H1 (cell line): ENCODE measurements at regions not wholly inside any gene's neighbourhood (a gene's known extent, or its start where the extent isn't known, plus 50 kb on each side); places are given as distances from the start of the nearest gene placed in this dataset.
"Not testable (repeated sequence)": the region's sequence is repeated elsewhere in the genome, so short reads cannot be mapped to it uniquely, and the experiment has no call there.

ENCODE experiments used
- CTCF ChIA-PET: fragments of 300-600 bp; sonication (Branson Sonifier 250); formaldehyde crosslinking; loops from one replicate; lab custom pipeline; 2021; ENCODE audit not compliant: partially characterized antibody; lab: Charles Lee
- POLR2A ChIA-PET: fragments of 300-600 bp; sonication (Branson Sonifier 250); formaldehyde crosslinking; loops from one replicate; lab custom pipeline; 2021; ENCODE audit warnings: inconsistent platforms; ENCODE audit not compliant: partially characterized antibody; lab: Charles Lee
- DNase-seq, 2 experiments: peaks; one replicate each; pipeline versions ENCODE4 v3.0.0 to v3.0.0-alpha.2; 2010 to 2022; ENCODE audit warnings: low spot score in 2 of 2, low read depth in 1 of 2, mixed read lengths in 1 of 2
- FAIRE-seq: peaks from 2 replicates; lab custom pipeline; 2011; peaks lifted over from hg19 to GRCh38; lab: Jason Lieb, UNC
- H2AFZ ChIP-seq: 2 replicates; pipeline ENCODE4 v1.8.1; 2012; ENCODE audit warnings: low read length, inconsistent platforms
- H2AK5ac ChIP-seq: 2 replicates; pipeline ENCODE4 v1.6.1; 2013; ENCODE audit warnings: low read depth, low read length
- H2BK120ac ChIP-seq: replicated peaks from 2 replicates; pipeline ENCODE3; 2013; ENCODE audit warnings: low read depth, low read length, inconsistent platforms
- H2BK12ac ChIP-seq: 2 replicates; pipeline ENCODE4 v1.6.1; 2013; ENCODE audit warnings: low read depth, low read length
- H2BK15ac ChIP-seq: 2 replicates; pipeline ENCODE4 v1.6.1; 2013; ENCODE audit warnings: low read length
- H2BK20ac ChIP-seq: 2 replicates; pipeline ENCODE4 v1.6.1; 2013; ENCODE audit warnings: low read length
- H2BK5ac ChIP-seq: 2 replicates; pipeline ENCODE4 v1.6.1; 2013; ENCODE audit warnings: low read depth, low read length
- H3K14ac ChIP-seq: 2 replicates; pipeline ENCODE4 v1.6.1; 2013; ENCODE audit warnings: inconsistent platforms; ENCODE audit not compliant: insufficient read length
- H3K18ac ChIP-seq: 2 replicates; pipeline ENCODE4 v1.6.1; 2013; ENCODE audit warnings: low read length; ENCODE audit errors: extremely low read depth
- H3K23ac ChIP-seq: 2 replicates; pipeline ENCODE4 v1.6.1; 2013; ENCODE audit warnings: inconsistent platforms; ENCODE audit not compliant: insufficient read length
- H3K23me2 ChIP-seq: 2 replicates; pipeline ENCODE4 v1.6.1; 2013; ENCODE audit warnings: low read depth, low read length
- H3K27ac ChIP-seq: 2 replicates; pipeline ENCODE4 v1.6.1; 2011; ENCODE audit warnings: low read depth, low read length, inconsistent platforms
- H3K27me3 ChIP-seq, 4 experiments: replicated peaks in 1 of 4; 1 replicate in 1 of 4; 2 replicates in 3 of 4; pipeline versions ENCODE4 v1.6.1 to v1.8.1; 2011 to 2013; ENCODE audit warnings: low read length in 3 of 4, mild to moderate bottlenecking in 3 of 4, inconsistent platforms in 2 of 4, mixed read lengths in 2 of 4, moderate library complexity in 1 of 4; ENCODE audit not compliant: control insufficient read depth in 3 of 4, insufficient read depth in 3 of 4; ENCODE audit errors: extremely low read depth in 1 of 4
- H3K36me3 ChIP-seq, 4 experiments: 2 replicates each; pipeline versions ENCODE4 v1.6.1 to v1.8.1; 2011 to 2013; ENCODE audit warnings: mild to moderate bottlenecking in 4 of 4, low read length in 3 of 4, moderate library complexity in 2 of 4, control low read depth in 1 of 4, inconsistent platforms in 1 of 4; ENCODE audit not compliant: insufficient read depth in 4 of 4, control insufficient read depth in 2 of 4
- H3K4ac ChIP-seq: replicated peaks from 2 replicates; pipeline ENCODE3; 2013; ENCODE audit warnings: low read length, low read depth, mixed read lengths, inconsistent platforms; ENCODE audit not compliant: insufficient read length
- H3K4me1 ChIP-seq, 4 experiments: replicated peaks in 1 of 4; 1 replicate in 1 of 4; 2 replicates in 3 of 4; pipeline versions ENCODE4 v1.6.1 to v1.8.1; 2011 to 2013; ENCODE audit warnings: low read length in 3 of 4, inconsistent platforms in 2 of 4, mixed read lengths in 1 of 4; ENCODE audit not compliant: insufficient read depth in 4 of 4, control insufficient read depth in 3 of 4
- H3K4me2 ChIP-seq, 2 experiments: 2 replicates each; pipeline versions ENCODE4 v1.6.1 to v1.8.1; 2011 to 2013; ENCODE audit warnings: low read depth in 2 of 2, low read length in 2 of 2, control low read depth in 1 of 2, inconsistent platforms in 1 of 2, mild to moderate bottlenecking in 1 of 2; ENCODE audit not compliant: insufficient read depth in 1 of 2
- H3K4me3 ChIP-seq, 4 experiments: fragments of 200-600, 300-600 bp in 1 of 4; sonication (generic), shearing (Covaris generic), sonication (Bioruptor Twin) in 1 of 4; 2 replicates each; pipeline versions ENCODE4 v1.5.1 to v1.8.1; 2011 to 2016; ENCODE audit warnings: low read length in 4 of 4, low read depth in 3 of 4, control low read depth in 2 of 4, inconsistent platforms in 2 of 4, mild to moderate bottlenecking in 2 of 4, mixed read lengths in 1 of 4, moderate library complexity in 1 of 4; ENCODE audit not compliant: insufficient read depth in 2 of 4; ENCODE audit errors: extremely low read depth in 1 of 4
- H3K56ac ChIP-seq: replicated peaks from 2 replicates; pipeline ENCODE3; 2013; ENCODE audit warnings: low read depth, mild to moderate bottlenecking, mixed read lengths, low read length, inconsistent platforms; ENCODE audit not compliant: insufficient read length
- H3K79me1 ChIP-seq: 2 replicates; pipeline ENCODE4 v1.6.1; 2013; ENCODE audit warnings: low read depth, low read length, control low read depth
- H3K79me2 ChIP-seq, 2 experiments: 2 replicates each; pipeline versions ENCODE4 v1.6.1 to v1.8.1; 2012 to 2013; ENCODE audit warnings: low read length in 2 of 2, mild to moderate bottlenecking in 2 of 2, inconsistent platforms in 1 of 2; ENCODE audit not compliant: insufficient read depth in 2 of 2, control insufficient read depth in 1 of 2
- H3K9ac ChIP-seq, 4 experiments: replicated peaks in 1 of 4; 1 replicate in 1 of 4; 2 replicates in 3 of 4; pipeline versions ENCODE4 v1.6.1 to v1.8.1; 2011 to 2013; ENCODE audit warnings: low read depth in 3 of 4, low read length in 3 of 4, control low read depth in 2 of 4, mild to moderate bottlenecking in 2 of 4, moderate library complexity in 2 of 4, inconsistent platforms in 1 of 4; ENCODE audit errors: extremely low read depth in 1 of 4
- H3K9me3 ChIP-seq, 2 experiments: 2 replicates each; pipeline versions ENCODE4 v1.6.1 to v1.8.1; 2012 to 2013; ENCODE audit warnings: mild to moderate bottlenecking in 2 of 2, moderate library complexity in 2 of 2, control low read depth in 1 of 2, inconsistent platforms in 1 of 2, low read depth in 1 of 2, low read length in 1 of 2, mixed read lengths in 1 of 2; ENCODE audit not compliant: insufficient read depth in 2 of 2
- H4K20me1 ChIP-seq, 2 experiments: replicated peaks in 1 of 2; 2 replicates each; pipeline versions ENCODE3 to v1.8.1; 2011 to 2013; ENCODE audit warnings: inconsistent platforms in 2 of 2, low read length in 2 of 2, mild to moderate bottlenecking in 1 of 2; ENCODE audit not compliant: insufficient read depth in 2 of 2, control insufficient read depth in 1 of 2
- H4K5ac ChIP-seq: 2 replicates; pipeline ENCODE4 v1.6.1; 2013; ENCODE audit warnings: low read length, low read depth, mixed read lengths, inconsistent platforms; ENCODE audit not compliant: insufficient read length
- H4K8ac ChIP-seq: 2 replicates; pipeline ENCODE4 v1.8.0; 2013; ENCODE audit warnings: mild to moderate bottlenecking, moderate library complexity, low read length, inconsistent platforms; ENCODE audit not compliant: insufficient read depth; ENCODE audit errors: extremely low read depth
- H4K91ac ChIP-seq: replicated peaks from 2 replicates; pipeline ENCODE3; 2013; ENCODE audit warnings: low read length, mixed read lengths, inconsistent platforms; ENCODE audit not compliant: insufficient read length
- RBBP5 ChIP-seq: IDR thresholded peaks from 2 replicates; pipeline ENCODE4 v1.7.1; 2012; ENCODE audit warnings: low read depth, mild to moderate bottlenecking, inconsistent platforms, low read length, moderate library complexity, borderline replicate concordance
- SP1 ChIP-seq: IDR thresholded peaks from 2 replicates; pipeline ENCODE4 v1.6.1; 2011; ENCODE audit warnings: low read depth, low read length
- WGBS, 2 experiments: shearing (Covaris generic) in 1 of 2; methylation state at CpG; one replicate each; pipeline versions ENCODE4 v1.1.6 to v1.1.7; 2013 to 2015; ENCODE audit warnings: low lambda C conversion rate in 2 of 2, mixed read lengths in 2 of 2, inconsistent platforms in 1 of 2, low coverage in 1 of 2, missing lambda C conversion rate in 1 of 2; ENCODE audit not compliant: insufficient replicate concordance in 2 of 2, insufficient coverage in 1 of 2, insufficient read length in 1 of 2; ENCODE audit errors: extremely low coverage in 1 of 2, missing lambda C conversion rate in 1 of 2; 5-methylcytosine and 5-hydroxymethylcytosine counted together

GRCh38 chrX:106493210-106493816 lies 118.5 kb upstream of the RADX start:
- H3K4me1 ChIP-seq, H4K8ac ChIP-seq, H3K4ac ChIP-seq, H3K79me2 ChIP-seq, H3K18ac ChIP-seq, H3K9me3 ChIP-seq, H2BK12ac ChIP-seq, H3K23me2 ChIP-seq, H3K23ac ChIP-seq, H2AK5ac ChIP-seq, H3K56ac ChIP-seq, FAIRE-seq, H3K79me1 ChIP-seq, H4K91ac ChIP-seq, H2BK5ac ChIP-seq, H2BK120ac ChIP-seq, POLR2A ChIA-PET, H4K20me1 ChIP-seq, H4K5ac ChIP-seq, H2BK20ac ChIP-seq, H3K9ac ChIP-seq, H3K27me3 ChIP-seq, H3K14ac ChIP-seq, H2BK15ac ChIP-seq, H3K36me3 ChIP-seq, H3K27ac ChIP-seq: not testable (repeated sequence)
- WGBS, 2 experiments: 18% methylated on average over 5 of the region's 5 CpGs; no CpG with 5 or more reads in 1 of the 2 experiments
- H2AFZ ChIP-seq: 0 out of 2 replicates have a peak overlapping the region, but pooled peaks have one; percentile 39
- DNase-seq: peak in 1 of 2 experiments; percentile 59
- CTCF ChIA-PET: interaction anchor here (0.7 to 1.0 kb wide), 3 partner anchors 12 to 405 kb away, joined by 3 to 5 read pairs (median 5); no protein-coding TSS in a partner anchor
- peak overlapping the region; percentile 13 to 67 for H3K4me2 ChIP-seq
- H3K4me3 ChIP-seq: peak overlapping the region in 1 of 4 experiments; percentile 24; a peak in 2 of 8 replicates
- TF ChIP-seq SP1 (0 out of 2 replicates have a peak, but pooled peaks have one; percentile 26), RBBP5 (peak; percentile 51; the same call in 1 of the 2 replicates)
